PC-3 (cell line): ENCODE measurements at regions not wholly inside any gene's neighbourhood (a gene's known extent, or its start where the extent isn't known, plus 50 kb on each side); places are given as distances from the start of the nearest gene placed in this dataset.
A peak's percentile ranks its signal among the peaks of the same experiment; 100 is the strongest.

ENCODE experiments used
- ATAC-seq: fragments of 200-7000 bp; cut with Tn5 transposase; 2 replicates; pipeline ENCODE4 v1.9.1; 2020; ENCODE audit warnings: mild to moderate bottlenecking, moderate library complexity
- BruUV-seq: library from RNA; stranded (reverse); fragments of 400-500 nt; replicated peaks from 2 replicates; lab custom pipeline; 2021; lab: Mats Ljungman, UMichigan
- CTCF ChIA-PET: fragments of 300-600 bp; sonication (Branson Sonifier 250); formaldehyde crosslinking; loops from one replicate; lab custom pipeline; 2022; ENCODE audit warnings: antibody characterized with exemption; lab: Charles Lee
- POLR2A ChIA-PET: fragments of 300-600 bp; sonication (Branson Sonifier 250); formaldehyde crosslinking; loops from one replicate; lab custom pipeline; 2022; ENCODE audit warnings: antibody characterized with exemption; ENCODE audit not compliant: unreplicated experiment; lab: Charles Lee
- DNase-seq: peaks from one replicate; pipeline ENCODE4 v3.0.0-alpha.2; 2015
- H2AFZ ChIP-seq: fragments of 300-600 bp; sonication (generic); 2 replicates; pipeline ENCODE4 v1.6.0; 2016; ENCODE audit warnings: antibody characterized with exemption, low read length
- H3F3A ChIP-seq: fragments of 300-600 bp; sonication (generic); one replicate; pipeline ENCODE4 v1.6.0; 2017; ENCODE audit warnings: antibody characterized with exemption, low read length, control low read depth, mild to moderate bottlenecking; ENCODE audit not compliant: unreplicated experiment
- H3K27ac ChIP-seq: fragments of 300-600 bp; sonication (generic); 2 replicates; pipeline ENCODE4 v1.5.1; 2016; ENCODE audit warnings: mild to moderate bottlenecking, low read length
- H3K27me3 ChIP-seq: fragments of 300-600 bp; sonication (generic); 2 replicates; pipeline ENCODE4 v1.6.1; 2016; ENCODE audit warnings: low read length, mixed read lengths
- H3K36me3 ChIP-seq: fragments of 300-600 bp; sonication (generic); 2 replicates; pipeline ENCODE4 v1.6.1; 2016; ENCODE audit warnings: low read depth, mixed run types, low read length, mixed read lengths
- H3K4me1 ChIP-seq: fragments of 300-600 bp; sonication (generic); 2 replicates; pipeline ENCODE4 v1.5.1; 2016; ENCODE audit warnings: low read length; ENCODE audit not compliant: insufficient read depth
- H3K4me2 ChIP-seq: fragments of 300-600 bp; sonication (generic); 2 replicates; pipeline ENCODE4 v1.6.0; 2016; ENCODE audit warnings: low read length
- H3K4me3 ChIP-seq: fragments of 300-600 bp; sonication (generic); 2 replicates; pipeline ENCODE4 v1.5.1; 2016; ENCODE audit warnings: mild to moderate bottlenecking, low read length, mixed read lengths
- H3K79me2 ChIP-seq: fragments of 300-600 bp; sonication (generic); 2 replicates; pipeline ENCODE4 v1.6.1; 2017; ENCODE audit warnings: low read length, mixed read lengths
- H3K9ac ChIP-seq: fragments of 300-600 bp; sonication (generic); 2 replicates; pipeline ENCODE4 v1.6.0; 2016; ENCODE audit warnings: mild to moderate bottlenecking, low read length
- H3K9me2 ChIP-seq: fragments of 300-600 bp; sonication (generic); replicated peaks from 2 replicates; pipeline ENCODE4 v1.6.1; 2016; ENCODE audit warnings: mixed run types, low read length, mixed read lengths
- H3K9me3 ChIP-seq: fragments of 300-600 bp; sonication (generic); 2 replicates; pipeline ENCODE4 v1.6.1; 2016; ENCODE audit warnings: low read length, mixed read lengths
- H4K20me1 ChIP-seq: fragments of 300-600 bp; sonication (generic); 2 replicates; pipeline ENCODE4 v1.6.1; 2016; ENCODE audit warnings: low read length, mixed read lengths
- CTCF ChIP-seq: fragments of 300-600 bp; sonication (generic); conservative IDR thresholded peaks from 2 replicates; pipeline ENCODE4 v1.5.1; 2017; ENCODE audit warnings: antibody characterized with exemption, low read depth, mild to moderate bottlenecking, low read length
- EZH2 ChIP-seq: fragments of 300-600 bp; sonication (generic); IDR thresholded peaks from one replicate; pipeline ENCODE4 v1.6.1; 2017; ENCODE audit warnings: antibody characterized with exemption, mild to moderate bottlenecking, low read length; ENCODE audit not compliant: unreplicated experiment
- EZH2phosphoT487 ChIP-seq: fragments of 300-600 bp; sonication (generic); IDR thresholded peaks from 2 replicates; pipeline ENCODE4 v1.6.1; 2018; ENCODE audit warnings: mild to moderate bottlenecking, antibody characterized with exemption, low read length, borderline replicate concordance
- intact Hi-C: fragments of 100-400 bp; cut with micrococcal nuclease; formaldehyde crosslinking; loops from 2 replicates; pipeline ENCODE4 v1.9.0; 2023

- no TSS peak for BruUV-seq
- peak; percentile 36 for DNase-seq
- Histone ChIP-seq H3K79me2 (no peaks in the 10 kb centered on the region), H3K9ac (no peak overlapping the region), H3K9me2 (no peaks in the 10 kb centered on the region), H3F3A (no peaks in the 10 kb centered on the region), H3K27me3 (no peaks in the 10 kb centered on the region), H3K4me2 (0 out of 2 replicates have a peak overlapping the region, but pooled peaks have one; percentile 28), H3K36me3 (no peaks in the 10 kb centered on the region), H3K9me3 (peaks cover 9% of the 10 kb centered on the region; the same call in 1 of the 2 replicates), H2AFZ (peak overlapping the region; percentile 6; the same call in 1 of the 2 replicates), H4K20me1 (no peaks in the 10 kb centered on the region), H3K4me3 (no peak overlapping the region), H3K27ac (peak overlapping the region; percentile 18; the same call in 1 of the 2 replicates), H3K4me1 (peaks cover 10% of the 10 kb centered on the region)
- ChIA-PET CTCF (no interaction called here), POLR2A (no interaction called here)
- no peak for TF ChIP-seq EZH2
- TF ChIP-seq EZH2phosphoT487, result no peak
- TF ChIP-seq CTCF, result no peak
- intact Hi-C loops, result no loop called here
- no peak for ATAC-seq
These were observed 233.7 kb downstream of the COG6 start for GRCh38 chr13:39888865-39889810.

- no peaks in the 10 kb centered on the region for H3K36me3 ChIP-seq
- CTCF ChIA-PET, result no interaction called here
- H3K27me3 ChIP-seq, result no peaks in the 10 kb centered on the region
- no peak overlapping the region for H3K4me3 ChIP-seq
- peaks cover 10% of the 10 kb centered on the region for H3K4me1 ChIP-seq
- TF ChIP-seq CTCF (no peak), EZH2 (no peak), EZH2phosphoT487 (no peak)
- no TSS peak for BruUV-seq
- H3K9ac ChIP-seq, result no peak overlapping the region
- no peaks in the 10 kb centered on the region for H4K20me1 ChIP-seq
- no peaks in the 10 kb centered on the region for H3K79me2 ChIP-seq
- H2AFZ ChIP-seq, result no peak overlapping the region
- H3K4me2 ChIP-seq, result no peak overlapping the region
- H3K9me3 ChIP-seq, result no peaks in the 10 kb centered on the region; the same call in 1 of the 2 replicates
- H3K27ac ChIP-seq, result no peak overlapping the region
- DNase-seq (no peak), ATAC-seq (no peak)
- H3K9me2 ChIP-seq, result no peaks in the 10 kb centered on the region
- intact Hi-C loops, result no loop called here
- POLR2A ChIA-PET, result no interaction called here
- no peaks in the 10 kb centered on the region for H3F3A ChIP-seq
These were observed 235.1 kb downstream of the COG6 start for GRCh38 chr13:39890537-39890936.
